HEK293 (cell line): ENCODE measurements at regions not wholly inside any gene's neighbourhood (a gene's known extent, or its start where the extent isn't known, plus 50 kb on each side); places are given as distances from the start of the nearest gene placed in this dataset.

ENCODE experiments used
- KLF8 ChIP-seq: fragments of 450-650 bp; formaldehyde crosslinking; IDR thresholded peaks from 2 replicates; pipeline ENCODE4 v1.5.1; 2016; ENCODE audit warnings: missing biosample characterization, missing genetic modification characterization
- KLF9 ChIP-seq: fragments of 450-650 bp; formaldehyde crosslinking; IDR thresholded peaks from 2 replicates; pipeline ENCODE4 v1.5.1; 2016; ENCODE audit warnings: missing biosample characterization, missing genetic modification characterization, low read depth
- WT1 ChIP-seq: fragments of 450-650 bp; formaldehyde crosslinking; IDR thresholded peaks from 2 replicates; pipeline ENCODE4 v1.5.1; 2016; ENCODE audit warnings: missing biosample characterization, missing genetic modification characterization
- ZNF138 ChIP-seq: fragments of 450-650 bp; formaldehyde crosslinking; IDR thresholded peaks from 2 replicates; pipeline ENCODE4 v1.5.1; 2016; ENCODE audit warnings: missing biosample characterization, missing genetic modification characterization, borderline replicate concordance
- ZNF18 ChIP-seq: fragments of 450-650 bp; formaldehyde crosslinking; IDR thresholded peaks from 2 replicates; pipeline ENCODE4 v1.5.1; 2016; ENCODE audit warnings: missing biosample characterization, missing genetic modification characterization
- ZNF223 ChIP-seq: fragments of 450-650 bp; formaldehyde crosslinking; IDR thresholded peaks from 2 replicates; pipeline ENCODE4 v1.5.1; 2016; ENCODE audit warnings: missing biosample characterization, missing genetic modification characterization
- ZNF433 ChIP-seq: fragments of 450-650 bp; formaldehyde crosslinking; IDR thresholded peaks from 2 replicates; pipeline ENCODE4 v1.5.1; 2016; ENCODE audit warnings: missing biosample characterization, missing genetic modification characterization, low read depth
- ZNF529 ChIP-seq: fragments of 450-650 bp; formaldehyde crosslinking; IDR thresholded peaks from 2 replicates; pipeline ENCODE4 v1.5.1; 2017; ENCODE audit warnings: missing genetic modification characterization, missing biosample characterization; ENCODE audit not compliant: insufficient replicate concordance
- ZNF544 ChIP-seq: fragments of 450-650 bp; formaldehyde crosslinking; IDR thresholded peaks from 2 replicates; pipeline ENCODE4 v1.5.0; 2017; ENCODE audit warnings: missing biosample characterization, missing genetic modification characterization
- ZNF660 ChIP-seq: fragments of 450-650 bp; IDR thresholded peaks from 2 replicates; pipeline ENCODE4 v1.5.1; 2018; ENCODE audit warnings: missing biosample characterization, mild to moderate bottlenecking, missing genetic modification characterization
- TF ChIP-seq, protein P1 (sequence below): fragments of 450-650 bp; formaldehyde crosslinking; IDR thresholded peaks from 2 replicates; pipeline ENCODE4 v1.5.1; 2016; ENCODE audit warnings: missing biosample characterization, missing genetic modification characterization
- TF ChIP-seq, protein P2 (sequence below): fragments of 450-650 bp; formaldehyde crosslinking; IDR thresholded peaks from 2 replicates; pipeline ENCODE4 v1.5.1; 2016; ENCODE audit warnings: missing biosample characterization, missing genetic modification characterization
- TF ChIP-seq, protein P3 (sequence below): fragments of 450-650 bp; formaldehyde crosslinking; IDR thresholded peaks from 2 replicates; pipeline ENCODE4 v1.5.1; 2017; ENCODE audit warnings: missing biosample characterization, missing genetic modification characterization

DNA sequence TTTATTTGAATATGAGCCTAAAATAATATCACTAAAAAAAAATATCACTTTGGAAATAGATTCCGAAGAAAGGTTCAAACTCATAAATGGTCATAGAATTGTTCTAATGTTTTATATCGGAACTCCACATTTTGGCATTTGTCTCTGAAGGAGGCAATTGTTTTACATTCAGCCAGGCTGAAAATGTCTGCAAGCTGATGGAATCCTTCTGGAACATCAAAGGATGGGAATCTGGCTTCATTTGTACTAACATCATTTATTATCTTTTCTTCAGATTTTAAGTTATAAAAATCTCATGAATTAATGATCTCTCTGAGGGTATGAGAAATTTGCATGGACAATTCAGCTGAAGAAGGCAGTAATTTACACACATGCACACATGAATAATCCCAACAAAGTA, 251.4 kb upstream of the RGMA start:
- TF ChIP-seq, protein P1, sequence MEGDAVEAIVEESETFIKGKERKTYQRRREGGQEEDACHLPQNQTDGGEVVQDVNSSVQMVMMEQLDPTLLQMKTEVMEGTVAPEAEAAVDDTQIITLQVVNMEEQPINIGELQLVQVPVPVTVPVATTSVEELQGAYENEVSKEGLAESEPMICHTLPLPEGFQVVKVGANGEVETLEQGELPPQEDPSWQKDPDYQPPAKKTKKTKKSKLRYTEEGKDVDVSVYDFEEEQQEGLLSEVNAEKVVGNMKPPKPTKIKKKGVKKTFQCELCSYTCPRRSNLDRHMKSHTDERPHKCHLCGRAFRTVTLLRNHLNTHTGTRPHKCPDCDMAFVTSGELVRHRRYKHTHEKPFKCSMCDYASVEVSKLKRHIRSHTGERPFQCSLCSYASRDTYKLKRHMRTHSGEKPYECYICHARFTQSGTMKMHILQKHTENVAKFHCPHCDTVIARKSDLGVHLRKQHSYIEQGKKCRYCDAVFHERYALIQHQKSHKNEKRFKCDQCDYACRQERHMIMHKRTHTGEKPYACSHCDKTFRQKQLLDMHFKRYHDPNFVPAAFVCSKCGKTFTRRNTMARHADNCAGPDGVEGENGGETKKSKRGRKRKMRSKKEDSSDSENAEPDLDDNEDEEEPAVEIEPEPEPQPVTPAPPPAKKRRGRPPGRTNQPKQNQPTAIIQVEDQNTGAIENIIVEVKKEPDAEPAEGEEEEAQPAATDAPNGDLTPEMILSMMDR (tag by site-specific recombination): no peak
- TF ChIP-seq ZNF660: no peak
- no peak for TF ChIP-seq KLF9 (tag by site-specific recombination)
- TF ChIP-seq, protein P2, sequence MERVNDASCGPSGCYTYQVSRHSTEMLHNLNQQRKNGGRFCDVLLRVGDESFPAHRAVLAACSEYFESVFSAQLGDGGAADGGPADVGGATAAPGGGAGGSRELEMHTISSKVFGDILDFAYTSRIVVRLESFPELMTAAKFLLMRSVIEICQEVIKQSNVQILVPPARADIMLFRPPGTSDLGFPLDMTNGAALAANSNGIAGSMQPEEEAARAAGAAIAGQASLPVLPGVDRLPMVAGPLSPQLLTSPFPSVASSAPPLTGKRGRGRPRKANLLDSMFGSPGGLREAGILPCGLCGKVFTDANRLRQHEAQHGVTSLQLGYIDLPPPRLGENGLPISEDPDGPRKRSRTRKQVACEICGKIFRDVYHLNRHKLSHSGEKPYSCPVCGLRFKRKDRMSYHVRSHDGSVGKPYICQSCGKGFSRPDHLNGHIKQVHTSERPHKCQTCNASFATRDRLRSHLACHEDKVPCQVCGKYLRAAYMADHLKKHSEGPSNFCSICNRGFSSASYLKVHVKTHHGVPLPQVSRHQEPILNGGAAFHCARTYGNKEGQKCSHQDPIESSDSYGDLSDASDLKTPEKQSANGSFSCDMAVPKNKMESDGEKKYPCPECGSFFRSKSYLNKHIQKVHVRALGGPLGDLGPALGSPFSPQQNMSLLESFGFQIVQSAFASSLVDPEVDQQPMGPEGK (tag by site-specific recombination): no peak
- TF ChIP-seq KLF8 (tag by site-specific recombination): no peak
- no peak for TF ChIP-seq ZNF223
- no peak for TF ChIP-seq WT1 (tag by site-specific recombination)
- TF ChIP-seq ZNF18 (tag by site-specific recombination): no peak
- no peak for TF ChIP-seq ZNF138 (tag by site-specific recombination)
- TF ChIP-seq ZNF529: no peak
- TF ChIP-seq ZNF544 (tag by site-specific recombination): no peak
- TF ChIP-seq, protein P3, sequence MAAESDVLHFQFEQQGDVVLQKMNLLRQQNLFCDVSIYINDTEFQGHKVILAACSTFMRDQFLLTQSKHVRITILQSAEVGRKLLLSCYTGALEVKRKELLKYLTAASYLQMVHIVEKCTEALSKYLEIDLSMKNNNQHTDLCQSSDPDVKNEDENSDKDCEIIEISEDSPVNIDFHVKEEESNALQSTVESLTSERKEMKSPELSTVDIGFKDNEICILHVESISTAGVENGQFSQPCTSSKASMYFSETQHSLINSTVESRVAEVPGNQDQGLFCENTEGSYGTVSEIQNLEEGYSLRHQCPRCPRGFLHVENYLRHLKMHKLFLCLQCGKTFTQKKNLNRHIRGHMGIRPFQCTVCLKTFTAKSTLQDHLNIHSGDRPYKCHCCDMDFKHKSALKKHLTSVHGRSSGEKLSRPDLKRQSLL: no peak
- TF ChIP-seq ZNF433 (tag by site-specific recombination): no peak
